K562 (cell line): ENCODE measurements at regions not wholly inside any gene's neighbourhood (a gene's known extent, or its start where the extent isn't known, plus 50 kb on each side); places are given as distances from the start of the nearest gene placed in this dataset.

Source experiments
- ATAC-seq: fragments of 200-7000 bp; cut with Tn5 transposase; 3 replicates; pipeline ENCODE4 v1.9.1; 2020; ENCODE audit warnings: moderate library complexity
- BruUV-seq: library from RNA; stranded (reverse); fragments of 400-500 nt; replicated peaks from 2 replicates; lab custom pipeline; 2021; lab: Mats Ljungman, UMichigan
- CTCF ChIA-PET: fragments of 300-600 bp; formaldehyde crosslinking; extraction: SDS; loops from one replicate; lab custom pipeline; 2021; ENCODE audit warnings: low intra/inter-chr PET ratio; lab: Yijun Ruan, JAX
- POLR2A ChIA-PET: fragments of 300-600, 350-650 bp; sonication (Branson Sonifier 250); formaldehyde crosslinking; extraction: SDS; loops from one replicate; lab custom pipeline; 2021; ENCODE audit warnings: antibody characterized with exemption, inconsistent platforms; lab: Yijun Ruan, JAX
- DNase-seq, 4 experiments: peaks; one replicate each; pipeline versions ENCODE4 v3.0.0 to v3.0.0-alpha.2; 2011 to 2018; ENCODE audit warnings: low spot score in 3 of 4, mixed read lengths in 3 of 4; ENCODE audit errors: extremely low read depth in 1 of 4
- FAIRE-seq: peaks from 2 replicates; lab custom pipeline; 2011; peaks lifted over from hg19 to GRCh38; lab: Jason Lieb, UNC
- H2AFZ ChIP-seq: 2 replicates; pipeline ENCODE4 v1.6.0; 2011; ENCODE audit warnings: low read depth, low read length, control low read depth, inconsistent platforms
- H3K27ac ChIP-seq: fragments of 200-600 bp; 3 replicates; pipeline ENCODE4 v1.8.0; 2011; ENCODE audit warnings: low read depth, mild to moderate bottlenecking, control low read depth, inconsistent platforms, low read length, moderate library complexity, mixed read lengths; ENCODE audit errors: extremely low read depth
- H3K27me3 ChIP-seq, 2 experiments: fragments of 300-600 bp in 1 of 2; 2 replicates in 1 of 2; 3 replicates in 1 of 2; pipeline versions ENCODE4 v1.6.0 to v1.8.0; 2011; ENCODE audit warnings: inconsistent platforms in 2 of 2, low read length in 2 of 2, mild to moderate bottlenecking in 1 of 2, mixed read lengths in 1 of 2, moderate library complexity in 1 of 2; ENCODE audit not compliant: control insufficient read depth in 2 of 2, insufficient read depth in 2 of 2
- H3K36me3 ChIP-seq: fragments of 300-600 bp; 3 replicates; pipeline ENCODE4 v1.8.0; 2011; ENCODE audit warnings: mild to moderate bottlenecking, low read length, inconsistent platforms; ENCODE audit not compliant: control insufficient read depth, insufficient read depth
- H3K4me1 ChIP-seq, 2 experiments: fragments of 200-600 bp in 1 of 2; replicated peaks in 1 of 2; 2 replicates in 1 of 2; 3 replicates in 1 of 2; pipeline versions ENCODE4 v1.5.1 to v1.8.0; 2011; ENCODE audit warnings: inconsistent platforms in 2 of 2, low read length in 2 of 2, mild to moderate bottlenecking in 1 of 2, mixed read lengths in 1 of 2, moderate library complexity in 1 of 2; ENCODE audit not compliant: control insufficient read depth in 2 of 2, insufficient read depth in 2 of 2
- H3K4me2 ChIP-seq: 2 replicates; pipeline ENCODE4 v1.6.1; 2011; ENCODE audit warnings: low read length, control low read depth, inconsistent platforms, mixed read lengths; ENCODE audit not compliant: insufficient read depth
- H3K4me3 ChIP-seq: fragments of 200-600 bp; sonication (generic), shearing (Covaris generic); 2 replicates; pipeline ENCODE4 v1.5.1; 2016; ENCODE audit warnings: control low read depth, inconsistent platforms
- H3K79me2 ChIP-seq: fragments of 200-600 bp; 3 replicates; pipeline ENCODE4 v1.8.0; 2011; ENCODE audit warnings: low read length, inconsistent platforms; ENCODE audit not compliant: control insufficient read depth, insufficient read depth
- H3K9ac ChIP-seq, 2 experiments: 2 replicates each; pipeline versions ENCODE4 v1.6.0 to v1.6.1; 2011; ENCODE audit warnings: low read depth in 2 of 2, low read length in 2 of 2, control low read depth in 1 of 2, inconsistent platforms in 1 of 2, mild to moderate bottlenecking in 1 of 2, mixed read lengths in 1 of 2; ENCODE audit not compliant: insufficient read depth in 1 of 2
- H3K9me1 ChIP-seq: one replicate; pipeline ENCODE4 v1.6.0; 2011; ENCODE audit warnings: inconsistent platforms, mild to moderate bottlenecking, low read length, moderate library complexity; ENCODE audit not compliant: control insufficient read depth, insufficient read depth
- H3K9me3 ChIP-seq: replicated peaks from 2 replicates; pipeline ENCODE4 v1.5.1; 2011; ENCODE audit warnings: low read depth, low read length, inconsistent platforms; ENCODE audit not compliant: control insufficient read depth, insufficient read depth
- H4K20me1 ChIP-seq: replicated peaks from 2 replicates; pipeline ENCODE4 v1.6.1; 2011; ENCODE audit warnings: low read length, inconsistent platforms, mixed read lengths; ENCODE audit not compliant: control insufficient read depth, insufficient read depth
- CCNT2 ChIP-seq: IDR thresholded peaks from 2 replicates; pipeline ENCODE4 v1.6.1; 2011; ENCODE audit warnings: borderline replicate concordance, low read depth, mild to moderate bottlenecking, moderate library complexity, mixed read lengths, low read length; ENCODE audit not compliant: insufficient read length; ENCODE audit errors: extremely low read depth
- MEF2D ChIP-seq: conservative IDR thresholded peaks from 2 replicates; pipeline ENCODE4 v1.6.1; 2016; ENCODE audit warnings: low read depth, missing genetic modification characterization, missing compliant biosample characterization
- NR1H2 ChIP-seq: sonication (generic); formaldehyde crosslinking; IDR thresholded peaks from 2 replicates; pipeline ENCODE4 v1.4.0; 2020; ENCODE audit warnings: mild to moderate bottlenecking, missing genetic modification reagents
- RBM25 ChIP-seq: fragments of 200-400 bp; formaldehyde crosslinking; IDR thresholded peaks from 2 replicates; pipeline ENCODE4 v1.6.1; 2018; ENCODE audit warnings: low read length, low read depth, moderate library complexity; ENCODE audit not compliant: severe bottlenecking
- TCF7 ChIP-seq: sonication (generic); IDR thresholded peaks from 2 replicates; pipeline ENCODE4 v1.6.1; 2016; ENCODE audit warnings: antibody characterized with exemption, borderline replicate concordance
- ZNF57 ChIP-seq: fragments of 450-650 bp; formaldehyde crosslinking; IDR thresholded peaks from 2 replicates; pipeline ENCODE4 v1.4.0; 2020; ENCODE audit warnings: mild to moderate bottlenecking, moderate library complexity
- ZNF717 ChIP-seq: fragments of 250-450 bp; sonication (Bioruptor Pico); IDR thresholded peaks from 2 replicates; pipeline ENCODE4 v1.5.0; 2021
- WGBS: fragments of 100-300 bp; shearing (Covaris generic); methylation state at CpG from one replicate; pipeline ENCODE4 v1.1.6; 2016; ENCODE audit warnings: low coverage, mixed read lengths; ENCODE audit not compliant: insufficient coverage; ENCODE audit errors: missing lambda C conversion rate; 5-methylcytosine and 5-hydroxymethylcytosine counted together
- in situ Hi-C: fragments of 300-500 bp; cut with MboI; formaldehyde crosslinking; loops from 4 replicates; pipeline ENCODE4 v1.15.0; 2018; ENCODE audit warnings: inconsistent platforms, mixed read lengths
- intact Hi-C: fragments of 100-400 bp; cut with micrococcal nuclease; formaldehyde crosslinking; loops from 2 replicates; pipeline ENCODE4 v1.14.2; 2022
- TF ChIP-seq, protein P1 (sequence below): fragments of 450-650 bp; IDR thresholded peaks from 2 replicates; pipeline ENCODE4 v1.6.1; 2016; ENCODE audit warnings: low read depth, mild to moderate bottlenecking, moderate library complexity
- TF ChIP-seq, protein P2 (sequence below): sonication (generic); formaldehyde crosslinking; IDR thresholded peaks from 2 replicates; pipeline ENCODE4 v1.5.0; 2020; ENCODE audit warnings: missing genetic modification reagents
- TF ChIP-seq, protein P3 (sequence below): fragments of 450-650 bp; formaldehyde crosslinking; IDR thresholded peaks from 2 replicates; pipeline ENCODE4 v1.4.0; 2022; ENCODE audit warnings: missing genetic modification characterization
- TF ChIP-seq, protein P4 (sequence below): fragments of 450-650 bp; IDR thresholded peaks from 2 replicates; pipeline ENCODE4 v1.6.1; 2016; ENCODE audit warnings: low read depth

DNA sequence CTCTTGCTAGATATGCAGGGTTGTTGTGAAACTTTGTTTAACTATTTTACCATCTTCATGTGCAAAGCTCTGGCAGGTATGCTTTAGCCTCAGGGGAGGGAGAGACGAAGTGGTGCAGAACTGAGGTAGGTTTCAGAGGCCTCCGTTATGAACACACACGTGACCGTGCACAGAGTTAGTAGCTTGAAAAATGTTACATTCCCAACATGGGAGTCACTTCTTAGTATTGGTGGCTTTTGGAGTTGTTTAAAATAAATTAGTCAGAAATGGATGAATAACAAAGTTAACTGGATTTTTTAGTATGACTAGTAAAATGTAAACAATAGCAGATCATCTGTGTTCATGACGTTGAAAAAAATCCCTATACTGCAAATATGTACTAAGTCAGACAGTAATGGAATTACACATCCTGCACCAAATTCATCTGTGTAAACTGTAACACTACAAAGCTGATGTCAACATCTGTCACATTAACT lies 279.6 kb downstream of the KLF13 start:
- ChIA-PET CTCF (no interaction called here), POLR2A (no interaction called here)
- intact Hi-C loops (no loop called here), in situ Hi-C loops (no loop called here)
- no peaks in the 10 kb centered on the region for H3K9me3 ChIP-seq
- no peak overlapping the region for H3K4me2 ChIP-seq
- no peak overlapping the region for H3K9ac ChIP-seq
- no peaks in the 10 kb centered on the region for H3K9me1 ChIP-seq
- no peaks in the 10 kb centered on the region for H3K27me3 ChIP-seq
- H3K4me3 ChIP-seq = no peak overlapping the region
- no peak for DNase-seq
- H3K4me1 ChIP-seq = no peaks in the 10 kb centered on the region
- H3K36me3 ChIP-seq = no peaks in the 10 kb centered on the region
- no peaks in the 10 kb centered on the region for H3K79me2 ChIP-seq
- WGBS = 0% methylated on average over 5 of the region's 5 CpGs
- H3K27ac ChIP-seq = no peak overlapping the region
- FAIRE-seq = no peak
- no peak for ATAC-seq
- no TSS peak for BruUV-seq
- H4K20me1 ChIP-seq = no peaks in the 10 kb centered on the region
- no peak overlapping the region for H2AFZ ChIP-seq
- TF ChIP-seq, protein P1, sequence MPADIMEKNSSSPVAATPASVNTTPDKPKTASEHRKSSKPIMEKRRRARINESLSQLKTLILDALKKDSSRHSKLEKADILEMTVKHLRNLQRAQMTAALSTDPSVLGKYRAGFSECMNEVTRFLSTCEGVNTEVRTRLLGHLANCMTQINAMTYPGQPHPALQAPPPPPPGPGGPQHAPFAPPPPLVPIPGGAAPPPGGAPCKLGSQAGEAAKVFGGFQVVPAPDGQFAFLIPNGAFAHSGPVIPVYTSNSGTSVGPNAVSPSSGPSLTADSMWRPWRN = no peak
- TF ChIP-seq ZNF717 (no peak), RBM25 (no peak), MEF2D (tag) (no peak), CCNT2 (no peak), NR1H2 (CRISPR knock-in tag) (no peak), TCF7 (no peak), ZNF57 (CRISPR knock-in tag) (no peak)
- TF ChIP-seq, protein P2, sequence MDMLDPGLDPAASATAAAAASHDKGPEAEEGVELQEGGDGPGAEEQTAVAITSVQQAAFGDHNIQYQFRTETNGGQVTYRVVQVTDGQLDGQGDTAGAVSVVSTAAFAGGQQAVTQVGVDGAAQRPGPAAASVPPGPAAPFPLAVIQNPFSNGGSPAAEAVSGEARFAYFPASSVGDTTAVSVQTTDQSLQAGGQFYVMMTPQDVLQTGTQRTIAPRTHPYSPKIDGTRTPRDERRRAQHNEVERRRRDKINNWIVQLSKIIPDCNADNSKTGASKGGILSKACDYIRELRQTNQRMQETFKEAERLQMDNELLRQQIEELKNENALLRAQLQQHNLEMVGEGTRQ (CRISPR knock-in tag) = no peak
- TF ChIP-seq, protein P3, sequence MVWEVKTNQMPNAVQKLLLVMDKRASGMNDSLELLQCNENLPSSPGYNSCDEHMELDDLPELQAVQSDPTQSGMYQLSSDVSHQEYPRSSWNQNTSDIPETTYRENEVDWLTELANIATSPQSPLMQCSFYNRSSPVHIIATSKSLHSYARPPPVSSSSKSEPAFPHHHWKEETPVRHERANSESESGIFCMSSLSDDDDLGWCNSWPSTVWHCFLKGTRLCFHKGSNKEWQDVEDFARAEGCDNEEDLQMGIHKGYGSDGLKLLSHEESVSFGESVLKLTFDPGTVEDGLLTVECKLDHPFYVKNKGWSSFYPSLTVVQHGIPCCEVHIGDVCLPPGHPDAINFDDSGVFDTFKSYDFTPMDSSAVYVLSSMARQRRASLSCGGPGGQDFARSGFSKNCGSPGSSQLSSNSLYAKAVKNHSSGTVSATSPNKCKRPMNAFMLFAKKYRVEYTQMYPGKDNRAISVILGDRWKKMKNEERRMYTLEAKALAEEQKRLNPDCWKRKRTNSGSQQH (CRISPR knock-in tag) = no peak
- TF ChIP-seq, protein P4, sequence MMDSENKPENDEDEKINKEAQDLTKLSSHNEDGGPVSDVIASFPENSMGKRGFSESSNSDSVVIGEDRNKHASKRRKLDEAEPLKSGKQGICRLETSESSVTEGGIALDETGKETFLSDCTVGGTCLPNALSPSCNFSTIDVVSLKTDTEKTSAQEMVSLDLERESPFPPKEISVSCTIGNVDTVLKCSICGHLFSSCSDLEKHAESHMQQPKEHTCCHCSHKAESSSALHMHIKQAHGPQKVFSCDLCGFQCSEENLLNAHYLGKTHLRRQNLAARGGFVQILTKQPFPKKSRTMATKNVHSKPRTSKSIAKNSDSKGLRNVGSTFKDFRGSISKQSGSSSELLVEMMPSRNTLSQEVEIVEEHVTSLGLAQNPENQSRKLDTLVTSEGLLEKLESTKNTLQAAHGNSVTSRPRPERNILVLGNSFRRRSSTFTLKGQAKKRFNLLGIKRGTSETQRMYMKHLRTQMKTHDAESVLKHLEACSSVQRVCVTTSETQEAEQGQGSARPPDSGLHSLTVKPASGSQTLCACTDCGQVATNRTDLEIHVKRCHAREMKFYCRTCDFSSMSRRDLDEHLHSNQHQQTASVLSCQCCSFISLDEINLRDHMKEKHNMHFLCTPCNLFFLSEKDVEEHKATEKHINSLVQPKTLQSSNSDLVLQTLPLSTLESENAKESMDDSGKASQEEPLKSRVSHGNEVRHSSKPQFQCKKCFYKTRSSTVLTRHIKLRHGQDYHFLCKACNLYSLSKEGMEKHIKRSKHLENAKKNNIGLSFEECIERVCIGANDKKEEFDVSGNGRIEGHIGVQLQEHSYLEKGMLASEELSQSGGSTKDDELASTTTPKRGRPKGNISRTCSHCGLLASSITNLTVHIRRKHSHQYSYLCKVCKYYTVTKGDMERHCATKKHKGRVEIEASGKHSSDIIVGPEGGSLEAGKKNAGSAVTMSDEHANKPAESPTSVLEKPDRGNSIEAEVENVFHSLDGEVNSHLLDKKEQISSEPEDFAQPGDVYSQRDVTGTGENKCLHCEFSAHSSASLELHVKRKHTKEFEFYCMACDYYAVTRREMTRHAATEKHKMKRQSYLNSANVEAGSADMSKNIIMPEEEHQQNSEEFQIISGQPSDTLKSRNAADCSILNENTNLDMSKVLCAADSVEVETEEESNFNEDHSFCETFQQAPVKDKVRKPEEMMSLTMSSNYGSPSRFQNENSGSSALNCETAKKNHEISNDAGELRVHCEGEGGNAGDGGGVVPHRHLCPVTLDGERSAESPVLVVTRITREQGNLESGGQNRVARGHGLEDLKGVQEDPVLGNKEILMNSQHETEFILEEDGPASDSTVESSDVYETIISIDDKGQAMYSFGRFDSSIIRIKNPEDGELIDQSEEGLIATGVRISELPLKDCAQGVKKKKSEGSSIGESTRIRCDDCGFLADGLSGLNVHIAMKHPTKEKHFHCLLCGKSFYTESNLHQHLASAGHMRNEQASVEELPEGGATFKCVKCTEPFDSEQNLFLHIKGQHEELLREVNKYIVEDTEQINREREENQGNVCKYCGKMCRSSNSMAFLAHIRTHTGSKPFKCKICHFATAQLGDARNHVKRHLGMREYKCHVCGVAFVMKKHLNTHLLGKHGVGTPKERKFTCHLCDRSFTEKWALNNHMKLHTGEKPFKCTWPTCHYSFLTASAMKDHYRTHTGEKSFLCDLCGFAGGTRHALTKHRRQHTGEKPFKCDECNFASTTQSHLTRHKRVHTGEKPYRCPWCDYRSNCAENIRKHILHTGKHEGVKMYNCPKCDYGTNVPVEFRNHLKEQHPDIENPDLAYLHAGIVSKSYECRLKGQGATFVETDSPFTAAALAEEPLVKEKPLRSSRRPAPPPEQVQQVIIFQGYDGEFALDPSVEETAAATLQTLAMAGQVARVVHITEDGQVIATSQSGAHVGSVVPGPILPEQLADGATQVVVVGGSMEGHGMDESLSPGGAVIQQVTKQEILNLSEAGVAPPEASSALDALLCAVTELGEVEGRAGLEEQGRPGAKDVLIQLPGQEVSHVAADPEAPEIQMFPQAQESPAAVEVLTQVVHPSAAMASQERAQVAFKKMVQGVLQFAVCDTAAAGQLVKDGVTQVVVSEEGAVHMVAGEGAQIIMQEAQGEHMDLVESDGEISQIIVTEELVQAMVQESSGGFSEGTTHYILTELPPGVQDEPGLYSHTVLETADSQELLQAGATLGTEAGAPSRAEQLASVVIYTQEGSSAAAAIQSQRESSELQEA = no peak
